C4-2B (cell line): ENCODE measurements at regions not wholly inside any gene's neighbourhood (a gene's known extent, or its start where the extent isn't known, plus 50 kb on each side); places are given as distances from the start of the nearest gene placed in this dataset.

Experiments used
- ZFX ChIP-seq: fragments of 450-650 bp; IDR thresholded peaks from 2 replicates; pipeline ENCODE4 v1.6.1; 2017
- TF ChIP-seq, protein P1 (sequence below): fragments of 450-650 bp; conservative IDR thresholded peaks from 2 replicates; pipeline ENCODE4 v1.5.1; 2017; ENCODE audit warnings: mild to moderate bottlenecking

DNA sequence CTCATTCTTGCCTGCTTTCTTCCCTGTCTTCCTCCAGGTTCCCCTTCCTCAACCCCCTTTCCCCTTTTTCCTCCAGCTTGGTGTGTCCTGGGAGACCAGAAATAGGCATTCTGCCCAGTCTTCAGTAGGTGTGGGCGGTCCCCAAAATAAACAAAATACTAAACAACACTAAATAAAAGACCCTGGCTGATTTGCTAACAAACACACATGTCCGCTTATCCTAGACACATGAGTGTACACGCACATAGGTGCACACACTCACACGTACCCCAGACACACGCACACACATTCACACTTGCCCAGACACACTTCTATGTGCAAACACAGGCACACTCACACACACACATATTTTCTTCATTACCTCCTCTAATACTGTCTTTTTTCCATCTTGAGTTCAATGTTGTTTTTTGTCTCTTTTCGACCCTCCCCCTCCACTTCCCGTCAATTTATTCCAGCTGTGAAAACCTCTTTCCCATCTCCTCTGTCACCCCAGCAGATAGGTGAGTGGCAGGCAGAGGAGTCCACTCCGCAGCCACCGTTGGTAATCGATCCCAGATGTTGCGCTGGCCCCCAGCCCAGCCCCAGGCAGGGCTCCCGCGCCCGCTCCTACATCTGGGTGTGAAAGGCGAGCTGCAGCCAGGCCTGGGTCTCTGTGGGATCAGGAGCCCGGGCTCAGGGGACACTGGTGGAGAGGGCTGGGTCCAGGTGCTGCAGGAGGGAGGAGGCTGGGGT is 56.9 kb upstream of the FOXP4 start:
- TF ChIP-seq, protein P1, sequence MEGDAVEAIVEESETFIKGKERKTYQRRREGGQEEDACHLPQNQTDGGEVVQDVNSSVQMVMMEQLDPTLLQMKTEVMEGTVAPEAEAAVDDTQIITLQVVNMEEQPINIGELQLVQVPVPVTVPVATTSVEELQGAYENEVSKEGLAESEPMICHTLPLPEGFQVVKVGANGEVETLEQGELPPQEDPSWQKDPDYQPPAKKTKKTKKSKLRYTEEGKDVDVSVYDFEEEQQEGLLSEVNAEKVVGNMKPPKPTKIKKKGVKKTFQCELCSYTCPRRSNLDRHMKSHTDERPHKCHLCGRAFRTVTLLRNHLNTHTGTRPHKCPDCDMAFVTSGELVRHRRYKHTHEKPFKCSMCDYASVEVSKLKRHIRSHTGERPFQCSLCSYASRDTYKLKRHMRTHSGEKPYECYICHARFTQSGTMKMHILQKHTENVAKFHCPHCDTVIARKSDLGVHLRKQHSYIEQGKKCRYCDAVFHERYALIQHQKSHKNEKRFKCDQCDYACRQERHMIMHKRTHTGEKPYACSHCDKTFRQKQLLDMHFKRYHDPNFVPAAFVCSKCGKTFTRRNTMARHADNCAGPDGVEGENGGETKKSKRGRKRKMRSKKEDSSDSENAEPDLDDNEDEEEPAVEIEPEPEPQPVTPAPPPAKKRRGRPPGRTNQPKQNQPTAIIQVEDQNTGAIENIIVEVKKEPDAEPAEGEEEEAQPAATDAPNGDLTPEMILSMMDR: no peak
- TF ChIP-seq ZFX: no peak
